ENCODE measurements at regions not wholly inside any gene's neighbourhood (a gene's known extent, or its start where the extent isn't known, plus 50 kb on each side); places are given as distances from the start of the nearest gene placed in this dataset.

- POLR2A ChIA-PET: no interaction called here
- WGBS (ENCODE audit: missing lambda C conversion rate): 84% methylated on average over 7 of the region's 7 CpGs
- peak in 1 of 2 experiments; percentile 48 for DNase-seq (ENCODE audit: low read depth in 1 of 2, low spot score in 1 of 2)
- no peak overlapping the region for H3K4me3 ChIP-seq
- H3K4me1 ChIP-seq: peaks cover 35% of the 10 kb centered on the region
- no peaks in the 10 kb centered on the region for H3K9me3 ChIP-seq
- H3K4me2 ChIP-seq: 0 out of 3 replicates have a peak overlapping the region, but pooled peaks have one; percentile 9
- H3K27ac ChIP-seq: peak overlapping the region; percentile 18 to 77; a peak in 5 of 6 replicates
- ATAC-seq: peak in 1 of 2 experiments; percentile 81; a peak in 3 of 6 replicates
- CTCF ChIA-PET: interaction anchor here (0.7 to 1.8 kb wide), 2 partner anchors 211 to 219 kb away, joined by 3 to 4 read pairs; no protein-coding TSS in a partner anchor
- FAIRE-seq: no peak
- TF ChIP-seq RAD21 (conservative IDR thresholded peaks at IDR 0.05 in 1 of 2, IDR thresholded peaks at IDR 0.05 in 1 of 2): peak; percentile 17 to 26; a peak in 2 of 5 replicates
- no peak for TF ChIP-seq NFE2L2 (conservative IDR thresholded peaks at IDR 0.05; ENCODE audit: low read length)
- peak; percentile 23; the same call in 1 of the 3 replicates for TF ChIP-seq SMC3 (IDR thresholded peaks at IDR 0.05)
Observed at GRCh38 chr9:88781628-88782391, 209.5 kb upstream of the S1PR3 start.

- TF ChIP-seq MAFK (IDR thresholded peaks at IDR 0.05; ENCODE audit: partially characterized antibody) (peak; percentile 88), NFE2L2 (conservative IDR thresholded peaks at IDR 0.05; ENCODE audit: low read length) (no peak)
- H3K4me1 ChIP-seq: peaks cover 22% of the 10 kb centered on the region
- POLR2A ChIA-PET: no interaction called here
- peak overlapping the region; percentile 30 to 77; a peak in 5 of 6 replicates for H3K27ac ChIP-seq
- ATAC-seq (no peak), DNase-seq (ENCODE audit: low read depth in 1 of 2, low spot score in 1 of 2) (no peak), FAIRE-seq (no peak)
- H3K4me3 ChIP-seq: no peak overlapping the region
- no peak overlapping the region for H3K4me2 ChIP-seq
- CTCF ChIA-PET: interaction anchor here (1.8 kb wide), 1 partner anchor 218 kb away, joined by 4 read pairs; no protein-coding TSS in a partner anchor
- 83% methylated on average over 10 of the region's 10 CpGs for WGBS (ENCODE audit: missing lambda C conversion rate)
- H3K9me3 ChIP-seq: no peaks in the 10 kb centered on the region
Observed at GRCh38 chr9:88782931-88783710, 208.1 kb upstream of the S1PR3 start.

DNA sequence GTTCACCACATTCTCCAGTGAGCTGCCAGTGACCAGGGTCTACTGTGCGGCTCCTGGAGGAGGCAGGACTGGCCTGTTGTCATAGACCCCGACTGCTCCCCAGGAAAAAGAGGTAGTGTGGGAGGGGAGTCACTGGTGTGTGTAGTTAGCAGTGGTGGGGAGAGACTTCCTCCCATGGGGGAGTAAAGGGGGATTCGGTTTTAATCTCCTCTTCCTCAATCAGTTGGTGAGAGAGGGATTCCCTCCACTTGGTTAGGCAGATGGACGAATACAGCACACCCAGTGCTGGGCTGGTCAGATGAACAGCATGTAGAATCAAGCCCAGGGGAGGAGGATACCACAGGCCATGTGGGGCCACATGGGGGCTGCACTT lies 207.6 kb upstream of the S1PR3 start:
- Histone ChIP-seq H3K4me1 (peaks cover 21% of the 10 kb centered on the region), H3K4me3 (no peak overlapping the region), H3K27ac (peak overlapping the region; percentile 30 to 77; a peak in 5 of 6 replicates), H3K4me2 (no peak overlapping the region), H3K9me3 (no peaks in the 10 kb centered on the region)
- ATAC-seq (no peak), DNase-seq (ENCODE audit: low read depth in 1 of 2, low spot score in 1 of 2) (no peak), FAIRE-seq (no peak)
- CTCF ChIA-PET: interaction anchor here (1.8 kb wide), 1 partner anchor 217 kb away, joined by 4 read pairs; no protein-coding TSS in a partner anchor
- POLR2A ChIA-PET: no interaction called here
- no peak for TF ChIP-seq NR3C1 (IDR thresholded peaks at IDR 0.05)
- no peak for TF ChIP-seq SMC3 (IDR thresholded peaks at IDR 0.05)
- TF ChIP-seq ESRRA (IDR thresholded peaks at IDR 0.05; ENCODE audit: borderline replicate concordance, low read length): no peak
- TF ChIP-seq, protein P1, sequence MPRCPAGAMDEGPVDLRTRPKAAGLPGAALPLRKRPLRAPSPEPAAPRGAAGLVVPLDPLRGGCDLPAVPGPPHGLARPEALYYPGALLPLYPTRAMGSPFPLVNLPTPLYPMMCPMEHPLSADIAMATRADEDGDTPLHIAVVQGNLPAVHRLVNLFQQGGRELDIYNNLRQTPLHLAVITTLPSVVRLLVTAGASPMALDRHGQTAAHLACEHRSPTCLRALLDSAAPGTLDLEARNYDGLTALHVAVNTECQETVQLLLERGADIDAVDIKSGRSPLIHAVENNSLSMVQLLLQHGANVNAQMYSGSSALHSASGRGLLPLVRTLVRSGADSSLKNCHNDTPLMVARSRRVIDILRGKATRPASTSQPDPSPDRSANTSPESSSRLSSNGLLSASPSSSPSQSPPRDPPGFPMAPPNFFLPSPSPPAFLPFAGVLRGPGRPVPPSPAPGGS (IDR thresholded peaks at IDR 0.05): no peak
- no peak for TF ChIP-seq MYC (IDR thresholded peaks at IDR 0.05; ENCODE audit: borderline replicate concordance, low read length)
- TF ChIP-seq POLR2AphosphoS2 (conservative IDR thresholded peaks at IDR 0.05; ENCODE audit: low read length): no peak
- no peak for TF ChIP-seq HOXA7 (CRISPR knock-in tag; IDR thresholded peaks at IDR 0.05)
- no peak for TF ChIP-seq EHMT2 (IDR thresholded peaks at IDR 0.05; ENCODE audit: low read depth)
- TF ChIP-seq NPAS2 (CRISPR knock-in tag; IDR thresholded peaks at IDR 0.05; ENCODE audit: borderline replicate concordance): no peak
- TF ChIP-seq FOSB (CRISPR knock-in tag; IDR thresholded peaks at IDR 0.05): no peak
- no peak for TF ChIP-seq KDM1A (IDR thresholded peaks at IDR 0.05; ENCODE audit: low read depth)
- TF ChIP-seq, protein P2, sequence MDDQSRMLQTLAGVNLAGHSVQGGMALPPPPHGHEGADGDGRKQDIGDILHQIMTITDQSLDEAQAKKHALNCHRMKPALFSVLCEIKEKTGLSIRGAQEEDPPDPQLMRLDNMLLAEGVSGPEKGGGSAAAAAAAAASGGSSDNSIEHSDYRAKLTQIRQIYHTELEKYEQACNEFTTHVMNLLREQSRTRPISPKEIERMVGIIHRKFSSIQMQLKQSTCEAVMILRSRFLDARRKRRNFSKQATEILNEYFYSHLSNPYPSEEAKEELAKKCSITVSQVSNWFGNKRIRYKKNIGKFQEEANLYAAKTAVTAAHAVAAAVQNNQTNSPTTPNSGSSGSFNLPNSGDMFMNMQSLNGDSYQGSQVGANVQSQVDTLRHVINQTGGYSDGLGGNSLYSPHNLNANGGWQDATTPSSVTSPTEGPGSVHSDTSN (IDR thresholded peaks at IDR 0.05): no peak
- TF ChIP-seq EP300 (IDR thresholded peaks at IDR 0.05): no peak
- 78% methylated on average over 4 of the region's 4 CpGs for WGBS (ENCODE audit: missing lambda C conversion rate)
